Fibroblast of pulmonary artery (primary cell): ENCODE measurements at regions not wholly inside any gene's neighbourhood (a gene's known extent, or its start where the extent isn't known, plus 50 kb on each side); places are given as distances from the start of the nearest gene placed in this dataset.

Source experiments
- DNase-seq: peaks from one replicate; pipeline ENCODE4 v3.0.0-alpha.2; 2010; ENCODE audit warnings: low read depth
- H3K4me3 ChIP-seq: replicated peaks from 2 replicates; pipeline ENCODE4 v1.5.1; 2011; ENCODE audit warnings: low read depth, mild to moderate bottlenecking, control low read depth, low read length, moderate library complexity
- TF ChIP-seq, protein P1 (sequence below): IDR thresholded peaks from 2 replicates; pipeline ENCODE4 v1.5.1; 2011; ENCODE audit warnings: mild to moderate bottlenecking, control low read depth, low read length, inconsistent platforms; ENCODE audit errors: missing control alignments

DNA sequence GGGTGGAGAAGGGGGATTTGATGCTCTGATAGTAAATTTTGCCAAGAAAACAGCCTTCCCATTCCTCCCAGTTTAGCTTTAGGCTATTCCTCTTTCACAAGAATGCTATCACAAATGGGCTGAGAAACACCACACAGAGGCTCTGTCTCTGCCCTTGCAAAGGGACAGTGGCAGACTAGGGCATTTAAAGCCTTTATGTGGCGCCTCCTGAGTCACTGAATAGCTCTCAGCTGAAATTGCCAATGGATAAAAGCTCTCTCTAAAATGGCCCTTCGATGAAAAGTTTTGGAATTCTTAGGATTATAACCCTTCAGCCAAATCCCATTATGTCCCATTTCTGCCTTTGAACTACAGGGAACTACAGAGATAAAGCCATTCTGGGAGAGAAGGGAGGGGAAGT, 1000.4 kb downstream of the ADGRL2 start:
- H3K4me3 ChIP-seq: no peak overlapping the region
- TF ChIP-seq, protein P1, sequence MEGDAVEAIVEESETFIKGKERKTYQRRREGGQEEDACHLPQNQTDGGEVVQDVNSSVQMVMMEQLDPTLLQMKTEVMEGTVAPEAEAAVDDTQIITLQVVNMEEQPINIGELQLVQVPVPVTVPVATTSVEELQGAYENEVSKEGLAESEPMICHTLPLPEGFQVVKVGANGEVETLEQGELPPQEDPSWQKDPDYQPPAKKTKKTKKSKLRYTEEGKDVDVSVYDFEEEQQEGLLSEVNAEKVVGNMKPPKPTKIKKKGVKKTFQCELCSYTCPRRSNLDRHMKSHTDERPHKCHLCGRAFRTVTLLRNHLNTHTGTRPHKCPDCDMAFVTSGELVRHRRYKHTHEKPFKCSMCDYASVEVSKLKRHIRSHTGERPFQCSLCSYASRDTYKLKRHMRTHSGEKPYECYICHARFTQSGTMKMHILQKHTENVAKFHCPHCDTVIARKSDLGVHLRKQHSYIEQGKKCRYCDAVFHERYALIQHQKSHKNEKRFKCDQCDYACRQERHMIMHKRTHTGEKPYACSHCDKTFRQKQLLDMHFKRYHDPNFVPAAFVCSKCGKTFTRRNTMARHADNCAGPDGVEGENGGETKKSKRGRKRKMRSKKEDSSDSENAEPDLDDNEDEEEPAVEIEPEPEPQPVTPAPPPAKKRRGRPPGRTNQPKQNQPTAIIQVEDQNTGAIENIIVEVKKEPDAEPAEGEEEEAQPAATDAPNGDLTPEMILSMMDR: no peak
- DNase-seq: no peak

DNA sequence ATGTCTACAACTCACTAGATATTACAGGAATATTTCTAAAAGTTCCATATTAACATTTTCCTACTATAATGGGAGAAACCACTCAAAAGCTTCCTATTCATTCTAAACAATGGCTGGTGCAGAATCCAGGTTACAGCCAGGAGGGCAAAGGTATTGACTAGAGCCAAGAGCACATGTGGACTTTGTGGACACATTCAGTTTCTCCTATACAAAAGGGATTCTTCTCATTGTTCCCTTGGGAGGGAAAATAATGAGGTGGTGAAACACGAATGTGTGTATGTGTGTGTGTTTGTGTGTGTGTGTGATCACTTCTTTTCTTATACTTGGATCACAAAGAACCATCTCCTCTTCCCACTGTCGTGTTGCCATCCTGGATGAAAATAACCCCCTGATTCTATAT, 1000.0 kb downstream of the ADGRL2 start:
- TF ChIP-seq, protein P1: no peak
- DNase-seq: no peak
- H3K4me3 ChIP-seq: no peak overlapping the region

DNA sequence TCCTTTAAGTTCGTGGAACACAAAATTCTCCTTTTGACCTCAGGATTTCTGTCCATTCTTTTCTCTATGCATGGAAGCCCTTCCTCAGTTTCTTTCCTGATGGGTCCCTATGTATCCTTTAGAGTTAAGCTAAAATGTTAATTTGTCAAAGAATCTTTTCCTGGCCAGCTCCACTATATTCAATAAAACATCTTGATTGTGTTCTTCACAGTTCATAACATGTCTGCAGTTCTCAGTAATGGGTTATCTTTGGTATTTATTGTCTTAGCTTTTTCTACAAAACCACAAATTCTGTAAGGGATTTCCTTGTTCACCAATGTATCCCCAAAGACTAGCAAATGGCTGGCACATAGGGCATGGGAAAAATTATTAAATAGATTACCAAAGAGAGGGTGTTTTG, 998.5 kb downstream of the ADGRL2 start:
- TF ChIP-seq, protein P1: no peak
- no peak for DNase-seq
- H3K4me3 ChIP-seq: no peak overlapping the region

DNA sequence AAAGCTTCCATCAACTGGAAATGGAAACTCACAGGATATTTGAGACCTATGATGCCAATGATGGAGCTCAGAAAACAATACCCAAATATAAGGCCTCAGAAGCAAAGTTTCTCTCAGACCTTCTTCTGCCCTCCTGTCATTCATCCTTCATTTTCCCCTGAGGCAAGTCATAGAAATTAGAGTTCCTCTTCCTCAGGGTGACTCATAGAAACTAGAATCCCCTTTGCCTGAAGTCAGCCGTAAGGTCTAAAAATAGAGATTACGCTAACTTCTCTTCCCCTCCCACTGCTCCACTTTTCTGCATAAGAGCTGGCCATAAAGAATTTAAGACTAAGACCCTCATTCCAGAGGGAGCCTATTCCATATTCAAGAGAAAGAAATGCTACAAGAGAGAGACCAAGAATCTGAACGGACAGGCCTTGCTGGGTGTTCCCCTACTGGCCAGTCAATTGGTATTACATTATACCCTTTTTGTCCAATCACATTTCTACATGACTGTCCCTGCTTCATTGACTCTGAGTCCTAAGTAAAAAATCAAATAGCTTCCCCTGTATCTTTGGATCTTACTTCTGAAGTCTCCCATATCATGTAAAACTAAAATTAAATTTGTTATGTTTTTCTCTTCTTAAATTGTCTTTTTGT, 994.9 kb downstream of the ADGRL2 start:
- DNase-seq: no peak
- TF ChIP-seq, protein P1: no peak
- H3K4me3 ChIP-seq: no peak overlapping the region

DNA sequence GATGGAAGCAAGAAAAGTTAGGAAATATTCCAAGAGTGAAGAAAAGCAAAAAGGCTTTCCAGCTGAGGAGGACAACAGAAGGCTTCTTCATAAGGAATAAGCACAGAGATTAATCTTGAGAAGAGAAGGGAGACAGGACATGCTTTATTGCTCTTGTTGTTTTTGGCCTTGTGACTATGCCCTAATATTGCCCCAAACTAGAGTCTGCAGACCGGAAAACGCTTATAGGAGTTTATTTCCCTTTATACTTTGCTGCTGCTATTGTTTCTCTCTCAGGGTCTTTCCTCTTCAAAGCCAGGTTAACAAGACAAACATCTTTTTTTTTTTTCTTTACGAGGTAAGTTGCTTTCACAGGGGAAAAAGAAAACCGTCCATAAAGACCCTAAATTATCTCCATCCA, 991.4 kb downstream of the ADGRL2 start:
- TF ChIP-seq, protein P1: no peak
- no peak for DNase-seq
- H3K4me3 ChIP-seq: no peak overlapping the region

DNA sequence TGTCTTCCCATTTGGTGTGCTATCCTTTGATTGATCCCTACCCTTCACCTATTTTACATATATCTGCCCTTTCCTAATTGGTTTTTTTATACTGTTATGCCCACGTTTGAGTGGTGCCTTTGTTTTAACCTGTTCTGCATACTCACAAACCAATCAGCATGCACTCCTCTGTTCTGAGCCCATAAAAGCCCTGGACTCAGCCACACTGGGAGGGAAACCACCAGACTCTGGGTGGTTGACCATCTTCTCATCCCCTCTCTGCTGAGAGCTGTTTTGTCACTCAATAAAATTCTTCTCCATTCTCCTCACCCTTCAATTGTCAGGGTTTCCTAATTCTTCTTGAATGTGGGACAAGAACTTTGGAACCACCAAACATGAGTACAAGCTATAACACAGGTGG, 989.8 kb downstream of the ADGRL2 start:
- no peak for DNase-seq
- TF ChIP-seq, protein P1: no peak
- H3K4me3 ChIP-seq: no peak overlapping the region

DNA sequence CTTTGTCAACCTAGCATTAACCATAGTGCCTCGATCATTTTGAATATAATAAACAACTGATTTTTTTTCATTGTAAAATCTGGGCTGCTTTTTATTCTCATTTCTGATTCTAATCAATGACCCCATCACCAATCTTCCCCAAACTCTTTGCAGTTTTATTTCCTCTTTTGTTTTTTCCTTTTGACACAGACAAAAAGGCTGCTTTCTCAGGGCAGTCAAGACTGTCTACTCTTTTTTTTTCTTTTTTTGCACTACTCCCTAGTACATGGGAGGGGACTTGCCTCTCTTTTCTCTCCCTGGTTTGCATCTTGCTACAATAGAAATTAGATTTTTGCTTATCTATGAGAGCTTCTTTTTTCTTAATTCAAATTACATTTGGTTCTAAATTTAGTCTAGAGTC, 987.9 kb downstream of the ADGRL2 start:
- H3K4me3 ChIP-seq: no peak overlapping the region
- no peak for DNase-seq
- TF ChIP-seq, protein P1: no peak
